ENCODE measurements at regions not wholly inside any gene's neighbourhood (a gene's known extent, or its start where the extent isn't known, plus 50 kb on each side); places are given as distances from the start of the nearest gene placed in this dataset.

GRCh38 chr9:105912863-105913516, 218.6 kb downstream of the TMEM38B start:
- TF ChIP-seq CTCF (IDR thresholded peaks at IDR 0.05) (no peak), ZFX (IDR thresholded peaks at IDR 0.05; ENCODE audit: borderline replicate concordance) (no peak)
- H3K27ac ChIP-seq = no peak overlapping the region

GRCh38 chr9:105921057-105921726, 226.9 kb downstream of the TMEM38B start:
- H3K27ac ChIP-seq = no peak overlapping the region
- no peak for TF ChIP-seq CTCF (IDR thresholded peaks at IDR 0.05)

GRCh38 chr9:105928416-105928815, 234.1 kb downstream of the TMEM38B start:
- TF ChIP-seq ZFX (IDR thresholded peaks at IDR 0.05; ENCODE audit: borderline replicate concordance) = no peak
- TF ChIP-seq CTCF (IDR thresholded peaks at IDR 0.05) = no peak
- H3K27ac ChIP-seq = no peak overlapping the region

- TF ChIP-seq ZFX (IDR thresholded peaks at IDR 0.05; ENCODE audit: borderline replicate concordance) (no peak), CTCF (IDR thresholded peaks at IDR 0.05) (no peak)
- no peak overlapping the region for H3K27ac ChIP-seq
Observed at GRCh38 chr9:105930011-105930627, 235.8 kb downstream of the TMEM38B start.

- TF ChIP-seq CTCF (IDR thresholded peaks at IDR 0.05) = no peak
- no peak for TF ChIP-seq ZFX (IDR thresholded peaks at IDR 0.05; ENCODE audit: borderline replicate concordance)
- H3K27ac ChIP-seq = no peak overlapping the region
Observed at GRCh38 chr9:105932276-105932675, 237.9 kb downstream of the TMEM38B start.

- TF ChIP-seq ZFX (IDR thresholded peaks at IDR 0.05; ENCODE audit: borderline replicate concordance) (no peak), CTCF (IDR thresholded peaks at IDR 0.05) (no peak)
- H3K27ac ChIP-seq = no peak overlapping the region
Observed at GRCh38 chr9:105950448-105950847, 256.1 kb downstream of the TMEM38B start.

GRCh38 chr9:105950894-105951293, 256.6 kb downstream of the TMEM38B start:
- TF ChIP-seq ZFX (IDR thresholded peaks at IDR 0.05; ENCODE audit: borderline replicate concordance) (no peak), CTCF (IDR thresholded peaks at IDR 0.05) (no peak)
- H3K27ac ChIP-seq = no peak overlapping the region

All from 22Rv1 (cell line).